Occipital lobe (tissue), 1 donor: ENCODE measurements at regions not wholly inside any gene's neighbourhood (a gene's known extent, or its start where the extent isn't known, plus 50 kb on each side); places are given as distances from the start of the nearest gene placed in this dataset.
"Not testable (repeated sequence)": the region's sequence is repeated elsewhere in the genome, so short reads cannot be mapped to it uniquely, and the experiment has no call there.

Experiments used
- DNase-seq: peaks from one replicate; lab custom pipeline; 2025; lab: John Stamatoyannopoulos, UW

- not testable (repeated sequence) for DNase-seq
Observed at GRCh38 chr20:30164389-30164788, 1093.1 kb upstream of the DEFB115 start.

- DNase-seq = no peak
Observed at GRCh38 chr20:30167540-30167939, 1089.9 kb upstream of the DEFB115 start.

- no peak for DNase-seq
Observed at GRCh38 chr20:30168025-30168799, 1089.3 kb upstream of the DEFB115 start.

GRCh38 chr20:30168800-30169138 is 1088.7 kb upstream of the DEFB115 start:
- no peak for DNase-seq

- no peak for DNase-seq
Observed at GRCh38 chr20:30175681-30176080, 1081.8 kb upstream of the DEFB115 start.

- DNase-seq = not testable (repeated sequence)
Observed at GRCh38 chr20:30183124-30183523, 1074.3 kb upstream of the DEFB115 start.

GRCh38 chr20:30191785-30192184 is 1065.7 kb upstream of the DEFB115 start:
- DNase-seq = not testable (repeated sequence)

- DNase-seq = not testable (repeated sequence)
Observed at GRCh38 chr20:30234477-30234876, 1023.0 kb upstream of the DEFB115 start.

- DNase-seq = not testable (repeated sequence)
Observed at GRCh38 chr20:30275073-30275472, 982.4 kb upstream of the DEFB115 start.

- DNase-seq = no peak
Observed at GRCh38 chr20:30281584-30282197, 975.8 kb upstream of the DEFB115 start.

GRCh38 chr20:30283476-30284280 is 973.8 kb upstream of the DEFB115 start:
- peak; percentile 75 for DNase-seq

- no peak for DNase-seq
Observed at GRCh38 chr20:30284281-30284905, 973.1 kb upstream of the DEFB115 start.

- DNase-seq = no peak
Observed at GRCh38 chr20:30285677-30286076, 971.8 kb upstream of the DEFB115 start.

GRCh38 chr20:30286157-30286556 is 971.3 kb upstream of the DEFB115 start:
- no peak for DNase-seq

- DNase-seq = not testable (repeated sequence)
Observed at GRCh38 chr20:30287459-30287858, 970.0 kb upstream of the DEFB115 start.

- no peak for DNase-seq
Observed at GRCh38 chr20:30288346-30288745, 969.1 kb upstream of the DEFB115 start.

GRCh38 chr20:30289049-30289448 is 968.4 kb upstream of the DEFB115 start:
- not testable (repeated sequence) for DNase-seq

- not testable (repeated sequence) for DNase-seq
Observed at GRCh38 chr20:30289711-30290141, 967.7 kb upstream of the DEFB115 start.

GRCh38 chr20:30290361-30291063 is 967.0 kb upstream of the DEFB115 start:
- DNase-seq = not testable (repeated sequence)

- not testable (repeated sequence) for DNase-seq
Observed at GRCh38 chr20:30291064-30291379, 966.4 kb upstream of the DEFB115 start.

GRCh38 chr20:30291686-30292085 is 965.8 kb upstream of the DEFB115 start:
- DNase-seq = not testable (repeated sequence)
